ENCODE measurements at regions not wholly inside any gene's neighbourhood (a gene's known extent, or its start where the extent isn't known, plus 50 kb on each side); places are given as distances from the start of the nearest gene placed in this dataset.
"Not testable (repeated sequence)": the region's sequence is repeated elsewhere in the genome, so short reads cannot be mapped to it uniquely, and the experiment has no call there.

GRCh38 chr20:16828666-16829305, 80.6 kb downstream of the OTOR start:
- peaks cover 8% of the 10 kb centered on the region for H3K9me3 Mint-ChIP-seq (ENCODE audit: unreplicated experiment)
- ChIA-PET POLR2A (no interaction called here), CTCF (interaction anchor here (0.5 to 1.6 kb wide), 6 partner anchors 8 to 313 kb away, joined by 3 to 8 read pairs (median 3); no protein-coding TSS in a partner anchor)
- DNase-seq (ENCODE audit: unreplicated experiment) = peak; percentile 29
- H3K27ac Mint-ChIP-seq (ENCODE audit: low read depth, unreplicated experiment) = no peak overlapping the region
- H3K36me3 Mint-ChIP-seq (ENCODE audit: insufficient read depth, unreplicated experiment) = no peaks in the 10 kb centered on the region
- no peaks in the 10 kb centered on the region for H3K4me1 Mint-ChIP-seq (ENCODE audit: insufficient read depth, unreplicated experiment)
- no peak for TF ChIP-seq CTCF (IDR thresholded peaks at IDR 0.05; ENCODE audit: unreplicated experiment)
- intact Hi-C loops (cut with micrococcal nuclease) = no loop called here
- no peak overlapping the region for H3K4me3 Mint-ChIP-seq (ENCODE audit: unreplicated experiment)
- no TSS peak for BruUV-seq (replicated peaks)
- H3K27me3 Mint-ChIP-seq (ENCODE audit: insufficient read depth, unreplicated experiment) = peaks cover 51% of the 10 kb centered on the region

GRCh38 chr20:16835690-16836089, 87.5 kb downstream of the OTOR start:
- BruUV-seq (replicated peaks); DNase-seq (ENCODE audit: unreplicated experiment); H3K4me3 Mint-ChIP-seq (ENCODE audit: unreplicated experiment); H3K27ac Mint-ChIP-seq (ENCODE audit: low read depth, unreplicated experiment); H3K36me3 Mint-ChIP-seq (ENCODE audit: insufficient read depth, unreplicated experiment); H3K9me3 Mint-ChIP-seq (ENCODE audit: unreplicated experiment); H3K4me1 Mint-ChIP-seq (ENCODE audit: insufficient read depth, unreplicated experiment); POLR2A ChIA-PET; intact Hi-C loops (cut with micrococcal nuclease): not testable (repeated sequence)
- CTCF ChIA-PET = interaction anchor here (0.6 to 4.2 kb wide), 3 partner anchors 14 to 523 kb away, joined by 4 to 25 read pairs (median 6); no protein-coding TSS in a partner anchor
- H3K27me3 Mint-ChIP-seq (ENCODE audit: insufficient read depth, unreplicated experiment) = peaks cover 27% of the 10 kb centered on the region

- DNase-seq (ENCODE audit: unreplicated experiment) = no peak
- TF ChIP-seq CTCF (IDR thresholded peaks at IDR 0.05; ENCODE audit: unreplicated experiment) = no peak
- H3K36me3 Mint-ChIP-seq (ENCODE audit: insufficient read depth, unreplicated experiment) = peaks cover 6% of the 10 kb centered on the region
- no peaks in the 10 kb centered on the region for H3K4me1 Mint-ChIP-seq (ENCODE audit: insufficient read depth, unreplicated experiment)
- H3K4me3 Mint-ChIP-seq (ENCODE audit: unreplicated experiment) = no peak overlapping the region
- no peaks in the 10 kb centered on the region for H3K9me3 Mint-ChIP-seq (ENCODE audit: unreplicated experiment)
- no peak overlapping the region for H3K27ac Mint-ChIP-seq (ENCODE audit: low read depth, unreplicated experiment)
- no TSS peak for BruUV-seq (replicated peaks)
- CTCF ChIA-PET = interaction anchor here (0.8 to 1.2 kb wide), 2 partner anchors 14 to 21 kb away, joined by 3 read pairs; no protein-coding TSS in a partner anchor
- peaks cover 29% of the 10 kb centered on the region for H3K27me3 Mint-ChIP-seq (ENCODE audit: insufficient read depth, unreplicated experiment)
- intact Hi-C loops (cut with micrococcal nuclease) = no loop called here
- POLR2A ChIA-PET = no interaction called here
Observed at GRCh38 chr20:16842486-16843120, 94.4 kb downstream of the OTOR start.

- Mint-ChIP-seq H3K9me3 (ENCODE audit: unreplicated experiment) (no peaks in the 10 kb centered on the region), H3K4me3 (ENCODE audit: unreplicated experiment) (no peak overlapping the region), H3K27me3 (ENCODE audit: insufficient read depth, unreplicated experiment) (peaks cover 33% of the 10 kb centered on the region), H3K36me3 (ENCODE audit: insufficient read depth, unreplicated experiment) (peaks cover 6% of the 10 kb centered on the region), H3K4me1 (ENCODE audit: insufficient read depth, unreplicated experiment) (no peaks in the 10 kb centered on the region), H3K27ac (ENCODE audit: low read depth, unreplicated experiment) (no peak overlapping the region)
- peak; percentile 6 for DNase-seq (ENCODE audit: unreplicated experiment)
- CTCF ChIA-PET = interaction anchor here (0.6 to 3.5 kb wide), 3 partner anchors 13 to 42 kb away, joined by 3 to 18 read pairs (median 8); no protein-coding TSS in a partner anchor
- BruUV-seq (replicated peaks) = no TSS peak
- TF ChIP-seq CTCF (IDR thresholded peaks at IDR 0.05; ENCODE audit: unreplicated experiment) = no peak
- intact Hi-C loops (cut with micrococcal nuclease) = no loop called here
- POLR2A ChIA-PET = no interaction called here
Observed at GRCh38 chr20:16844406-16844805, 96.2 kb downstream of the OTOR start.
